Panc1 (cell line): ENCODE measurements at regions not wholly inside any gene's neighbourhood (a gene's known extent, or its start where the extent isn't known, plus 50 kb on each side); places are given as distances from the start of the nearest gene placed in this dataset.

Experiments used
- ATAC-seq: fragments of 200-7000 bp; cut with Tn5 transposase; 2 replicates; pipeline ENCODE4 v1.9.1; 2020; ENCODE audit warnings: mild to moderate bottlenecking, moderate library complexity
- BruUV-seq: library from RNA; stranded (reverse); fragments of 400-500 nt; replicated peaks from 2 replicates; lab custom pipeline; 2021; lab: Mats Ljungman, UMichigan
- CTCF ChIA-PET: fragments of 300-600 bp; sonication (Branson Sonifier 250); formaldehyde crosslinking; loops from one replicate; lab custom pipeline; 2022; ENCODE audit warnings: antibody characterized with exemption; lab: Charles Lee
- POLR2A ChIA-PET: fragments of 300-600 bp; sonication (Branson Sonifier 250); formaldehyde crosslinking; loops from one replicate; lab custom pipeline; 2022; ENCODE audit warnings: antibody characterized with exemption; lab: Charles Lee
- DNase-seq: peaks from one replicate; pipeline ENCODE4 v3.0.0-alpha.2; 2010; ENCODE audit warnings: low read depth, low spot score
- H3K27ac ChIP-seq: 2 replicates; pipeline ENCODE4 v1.5.1; 2011; ENCODE audit warnings: mild to moderate bottlenecking, low read length, inconsistent platforms
- H3K27me3 ChIP-seq: fragments of 200-500 bp; sonication (Bioruptor generic); 2 replicates; pipeline ENCODE4 v1.6.0; 2014; ENCODE audit warnings: low read length, inconsistent platforms; ENCODE audit not compliant: control insufficient read depth, insufficient read depth
- H3K36me3 ChIP-seq: fragments of 200-500 bp; sonication (Bioruptor generic); 2 replicates; pipeline ENCODE4 v1.5.1; 2014; ENCODE audit warnings: inconsistent platforms, mild to moderate bottlenecking, low read length, moderate library complexity; ENCODE audit not compliant: control insufficient read depth, insufficient read depth
- H3K4me1 ChIP-seq: 2 replicates; pipeline ENCODE4 v1.5.1; 2011; ENCODE audit warnings: inconsistent platforms, mild to moderate bottlenecking, low read length, moderate library complexity; ENCODE audit not compliant: control insufficient read depth, insufficient read depth
- H3K4me3 ChIP-seq, 2 experiments: 2 replicates each; pipeline ENCODE4 v1.5.1; 2011 to 2012; ENCODE audit warnings: low read depth in 2 of 2, low read length in 2 of 2, mild to moderate bottlenecking in 2 of 2, inconsistent platforms in 1 of 2, moderate library complexity in 1 of 2
- H3K9me3 ChIP-seq: fragments of 200-500 bp; sonication (Bioruptor generic); 2 replicates; pipeline ENCODE4 v1.5.1; 2014; ENCODE audit warnings: low read depth, mild to moderate bottlenecking, inconsistent platforms, low read length, moderate library complexity; ENCODE audit not compliant: control insufficient read depth, insufficient read depth
- CTCF ChIP-seq: fragments of 450-650 bp; IDR thresholded peaks from 2 replicates; pipeline ENCODE4 v1.5.1; 2017; ENCODE audit warnings: mild to moderate bottlenecking
- POLR2AphosphoS5 ChIP-seq: IDR thresholded peaks from 2 replicates; pipeline ENCODE4 v1.6.1; 2012; ENCODE audit warnings: mild to moderate bottlenecking, low read depth, low read length, moderate library complexity
- REST ChIP-seq, 2 experiments: IDR thresholded peaks; 2 replicates each; pipeline ENCODE4 v1.6.1; 2011 to 2012; ENCODE audit warnings: low read depth in 2 of 2, control low read depth in 1 of 2, low read length in 1 of 2, mild to moderate bottlenecking in 1 of 2, moderate library complexity in 1 of 2; ENCODE audit not compliant: insufficient read depth in 1 of 2
- SIN3A ChIP-seq: IDR thresholded peaks from 2 replicates; pipeline ENCODE4 v1.6.1; 2012; ENCODE audit warnings: low read depth, mild to moderate bottlenecking, low read length, moderate library complexity, borderline replicate concordance; ENCODE audit not compliant: insufficient read depth
- TCF7L2 ChIP-seq: IDR thresholded peaks from 2 replicates; pipeline ENCODE4 v1.6.1; 2011; ENCODE audit warnings: mild to moderate bottlenecking, low read depth, low read length, inconsistent platforms
- in situ Hi-C: cut with HindIII; loops from 2 replicates; pipeline ENCODE4 v1.10.0; 2016; ENCODE audit warnings: low sequenced_read_pairs, low pct_unique_long_range_greater_than_20kb
- intact Hi-C: fragments of 100-400 bp; cut with micrococcal nuclease; formaldehyde crosslinking; loops from one replicate; pipeline ENCODE4 v1.10.0; 2022; ENCODE audit not compliant: unreplicated experiment

- Histone ChIP-seq H3K4me1 (no peaks in the 10 kb centered on the region), H3K4me3 (no peak overlapping the region), H3K9me3 (no peaks in the 10 kb centered on the region), H3K36me3 (no peaks in the 10 kb centered on the region), H3K27ac (no peak overlapping the region), H3K27me3 (no peaks in the 10 kb centered on the region)
- no peak for TF ChIP-seq CTCF
- no peak for TF ChIP-seq SIN3A
- TF ChIP-seq REST (IDR thresholded peaks at IDR 0.05; ENCODE audit: insufficient read depth in 1 of 2, low read depth in 2 of 2, low read length in 1 of 2) = no peak
- TF ChIP-seq POLR2AphosphoS5 = no peak
- no peak for TF ChIP-seq TCF7L2
- no peak for DNase-seq
- in situ Hi-C loops (no loop called here), intact Hi-C loops (no loop called here)
- no peak for ATAC-seq
- ChIA-PET POLR2A (no interaction called here), CTCF (no interaction called here)
- BruUV-seq = no TSS peak
Measured at GRCh38 chr14:30242744-30243143, 315.1 kb upstream of the PRKD1 start.

- H3K9me3 ChIP-seq = no peaks in the 10 kb centered on the region
- intact Hi-C loops (no loop called here), in situ Hi-C loops (no loop called here)
- H3K27me3 ChIP-seq = no peaks in the 10 kb centered on the region
- ATAC-seq (no peak), DNase-seq (no peak)
- POLR2A ChIA-PET = no interaction called here
- TF ChIP-seq REST (IDR thresholded peaks at IDR 0.05; ENCODE audit: insufficient read depth in 1 of 2, low read depth in 2 of 2, low read length in 1 of 2) = no peak
- no peak for TF ChIP-seq TCF7L2
- no peak for TF ChIP-seq CTCF
- no peak for TF ChIP-seq POLR2AphosphoS5
- TF ChIP-seq SIN3A = no peak
- no peak overlapping the region for H3K27ac ChIP-seq
- no peaks in the 10 kb centered on the region for H3K36me3 ChIP-seq
- H3K4me1 ChIP-seq = no peaks in the 10 kb centered on the region
- H3K4me3 ChIP-seq = no peak overlapping the region
- BruUV-seq = no TSS peak
- CTCF ChIA-PET = no interaction called here
Measured at GRCh38 chr14:30243207-30243606, 315.6 kb upstream of the PRKD1 start.
